ENCODE measurements at regions not wholly inside any gene's neighbourhood (a gene's known extent, or its start where the extent isn't known, plus 50 kb on each side); places are given as distances from the start of the nearest gene placed in this dataset.
"Not testable (repeated sequence)": the region's sequence is repeated elsewhere in the genome, so short reads cannot be mapped to it uniquely, and the experiment has no call there.

DNA sequence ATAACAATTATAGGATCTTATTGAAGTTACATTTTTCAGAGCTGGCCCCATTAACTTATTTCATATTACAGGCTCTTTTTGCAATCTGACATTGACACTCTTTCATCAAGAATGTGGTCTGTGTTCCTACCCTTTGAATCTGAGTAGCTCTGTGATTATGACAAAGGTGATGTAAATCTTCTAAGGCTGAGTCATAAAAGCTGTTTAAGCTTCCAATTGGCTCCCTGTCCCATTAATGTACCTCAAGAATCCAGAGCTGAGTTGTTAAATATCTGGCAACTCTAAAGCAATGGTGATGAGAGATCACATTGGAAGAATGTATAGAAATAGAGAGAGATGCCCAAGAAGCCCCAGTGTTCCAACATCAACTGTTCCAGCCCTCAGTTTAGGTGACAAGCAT, 178.5 kb upstream of the DEPDC1 start:
- no peak for DNase-seq

DNA sequence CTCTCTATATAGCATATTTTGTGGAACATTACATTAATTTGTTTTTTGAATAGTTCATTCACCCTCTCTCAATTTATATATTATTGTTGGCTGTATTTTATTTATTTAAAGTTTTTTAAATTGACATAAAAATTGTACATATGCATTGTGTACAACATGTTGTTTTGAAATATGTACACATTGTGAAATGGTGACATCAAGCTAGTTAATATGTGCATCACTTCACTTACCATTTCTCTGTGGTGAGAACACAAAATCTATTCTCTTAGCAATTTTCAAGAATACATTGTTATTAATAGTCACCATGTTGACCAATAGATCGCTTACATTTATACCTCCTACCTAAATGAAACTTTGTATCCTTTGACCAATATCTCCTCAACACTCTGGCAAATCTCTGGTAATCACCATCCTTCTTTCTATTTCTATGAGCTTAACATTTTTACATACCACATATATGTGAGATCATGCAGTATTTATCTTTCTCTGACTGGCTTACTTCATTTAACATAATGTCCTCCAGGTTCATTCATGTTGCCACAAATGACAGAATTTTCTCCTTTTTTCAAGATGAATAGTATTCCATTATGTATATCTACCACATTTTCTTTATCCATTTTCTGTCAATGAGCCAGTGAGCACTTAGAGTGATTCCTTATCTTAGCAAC, 180.9 kb upstream of the DEPDC1 start:
- DNase-seq, result no peak

DNA sequence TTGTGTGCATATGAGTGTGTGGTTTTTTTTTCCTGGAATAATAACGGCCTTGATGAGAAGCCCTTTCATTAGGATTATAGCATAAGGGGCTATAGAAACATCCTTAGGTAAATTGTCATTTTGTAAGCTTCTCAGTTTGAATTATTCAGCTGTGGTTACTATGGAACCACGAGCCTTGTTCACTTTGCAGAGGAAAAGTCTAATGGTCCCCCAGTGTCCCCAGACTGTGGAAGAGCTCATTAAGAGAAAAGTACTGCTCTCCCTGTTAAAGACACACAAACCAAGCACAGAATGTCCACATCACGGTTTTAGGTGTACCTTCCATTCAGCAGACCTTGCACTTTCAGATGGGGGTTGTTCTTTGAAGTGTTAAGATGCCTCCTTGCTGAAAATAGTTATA, 199.3 kb upstream of the DEPDC1 start:
- DNase-seq, result no peak

DNA sequence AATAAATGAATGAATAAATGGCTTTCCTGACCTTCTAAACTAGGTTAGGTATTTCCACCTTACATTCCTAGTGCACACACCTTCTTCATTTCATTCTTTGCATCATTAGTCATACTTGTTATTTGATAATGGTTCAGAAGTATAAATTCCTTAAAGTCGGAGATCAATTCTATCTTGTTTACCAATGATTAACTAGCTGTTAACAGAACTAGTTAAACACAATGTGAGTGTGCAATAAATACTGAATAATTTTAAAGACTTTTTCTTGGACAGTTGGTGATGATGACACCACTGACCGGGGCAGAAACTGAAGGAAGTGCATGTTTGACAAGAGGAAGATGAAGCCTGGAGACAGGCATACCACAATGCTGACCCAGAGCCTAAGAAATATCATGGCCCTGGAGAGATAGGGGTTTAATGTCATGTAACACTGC, 207.1 kb upstream of the DEPDC1 start:
- DNase-seq, result no peak

- DNase-seq, result no peak
Measured at GRCh38 chr1:68704800-68705443, 208.0 kb upstream of the DEPDC1 start.

DNA sequence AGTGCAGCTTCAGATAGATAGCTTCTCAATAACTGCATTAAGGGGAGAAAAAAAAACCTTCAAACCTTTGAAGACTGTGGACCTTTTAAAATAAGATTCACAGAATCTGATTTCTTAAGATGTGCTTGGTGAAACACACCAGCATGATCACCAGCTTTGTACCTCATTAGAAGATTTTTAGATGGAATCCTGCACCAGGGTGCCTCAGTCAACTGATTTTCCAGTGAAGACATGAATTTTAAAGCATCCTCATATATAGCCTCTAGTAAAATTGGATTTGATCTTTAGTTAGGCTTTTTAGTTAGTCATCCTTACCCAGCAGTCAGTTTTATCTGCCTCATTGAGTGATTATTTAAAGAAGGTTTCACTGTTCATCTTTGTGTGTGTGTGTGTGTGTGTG, 208.6 kb upstream of the DEPDC1 start:
- no peak for DNase-seq

GRCh38 chr1:68706639-68707317, 209.9 kb upstream of the DEPDC1 start:
- no peak for DNase-seq

- no peak for DNase-seq
Measured at GRCh38 chr1:68717330-68717729, 220.4 kb upstream of the DEPDC1 start.

GRCh38 chr1:68720476-68720875, 223.6 kb upstream of the DEPDC1 start:
- DNase-seq, result no peak

DNA sequence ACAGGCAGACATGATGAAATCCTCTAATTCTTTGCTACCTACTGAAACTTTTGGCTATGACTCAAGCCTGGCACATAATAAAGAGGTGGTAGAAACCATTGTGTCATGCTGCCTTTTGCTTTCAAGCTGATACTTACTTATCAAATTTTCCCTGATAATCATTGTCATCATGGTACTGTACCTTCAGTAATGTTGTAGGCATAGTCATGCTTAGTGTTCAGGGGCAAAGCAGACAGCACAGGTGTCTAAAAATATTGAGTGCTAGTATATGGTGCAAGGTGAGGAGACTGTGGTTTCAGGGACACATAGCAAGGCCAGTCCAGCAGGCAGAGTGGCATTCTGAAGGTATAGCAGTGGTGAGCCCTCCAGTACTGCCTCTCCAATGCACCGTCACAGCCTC, 226.9 kb upstream of the DEPDC1 start:
- DNase-seq, result no peak

DNA sequence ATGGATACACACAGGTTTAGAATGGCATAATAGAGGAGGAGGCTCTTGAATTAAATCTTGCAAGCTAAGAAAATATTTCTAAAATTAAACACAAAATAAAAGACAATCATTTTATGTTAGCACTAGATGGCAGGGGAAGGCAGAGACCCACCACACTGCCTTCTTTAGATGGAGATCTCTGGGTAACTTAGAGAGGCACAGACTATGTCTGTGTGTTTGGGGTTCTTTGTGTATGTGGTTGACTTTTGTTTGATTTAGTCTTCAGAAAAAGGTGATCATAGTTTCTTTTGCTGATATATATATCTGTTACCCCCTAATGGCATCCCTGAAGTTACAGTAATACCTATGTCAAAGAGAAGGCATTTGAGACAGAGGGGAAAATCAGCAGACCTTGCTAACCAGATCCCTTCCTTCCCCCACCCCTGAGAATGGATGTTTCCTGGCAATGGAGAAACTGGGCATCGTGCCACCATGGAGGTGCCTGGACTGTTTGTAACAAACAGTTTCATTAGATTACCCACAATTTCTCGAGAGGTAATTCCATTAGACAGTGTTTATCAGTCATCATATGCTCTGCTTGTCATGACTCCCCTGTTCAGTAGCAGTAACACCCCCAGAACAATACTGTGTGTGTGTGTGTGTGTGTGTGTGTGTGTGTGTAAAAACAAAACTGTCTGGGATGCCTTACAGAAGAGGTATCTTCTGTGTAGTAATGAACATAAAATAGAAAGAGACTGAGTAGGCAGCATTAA, 228.3 kb upstream of the DEPDC1 start:
- peak; percentile 67 for DNase-seq

DNA sequence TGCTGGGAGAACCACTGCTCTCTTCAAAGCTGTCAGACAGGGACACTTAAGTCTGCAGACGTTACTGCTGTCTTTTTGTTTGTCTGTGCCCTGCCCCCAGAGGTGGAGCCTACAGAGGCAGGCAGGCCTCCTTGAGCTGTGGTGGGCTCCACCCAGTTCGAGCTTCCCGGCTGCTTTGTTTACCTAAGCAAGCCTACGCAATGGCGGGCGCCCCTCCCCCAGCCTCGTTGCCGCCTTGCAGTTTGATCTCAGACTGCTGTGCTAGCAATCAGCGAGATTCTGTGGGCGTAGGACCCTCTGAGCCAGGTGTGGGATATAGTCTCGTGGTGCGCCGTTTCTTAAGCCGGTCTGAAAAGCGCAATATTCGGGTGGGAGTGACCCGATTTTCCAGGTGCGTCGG, 242.6 kb upstream of the DEPDC1 start:
- not testable (repeated sequence) for DNase-seq

GRCh38 chr1:68745011-68745410, 248.1 kb upstream of the DEPDC1 start:
- DNase-seq, result peak; percentile 72

DNA sequence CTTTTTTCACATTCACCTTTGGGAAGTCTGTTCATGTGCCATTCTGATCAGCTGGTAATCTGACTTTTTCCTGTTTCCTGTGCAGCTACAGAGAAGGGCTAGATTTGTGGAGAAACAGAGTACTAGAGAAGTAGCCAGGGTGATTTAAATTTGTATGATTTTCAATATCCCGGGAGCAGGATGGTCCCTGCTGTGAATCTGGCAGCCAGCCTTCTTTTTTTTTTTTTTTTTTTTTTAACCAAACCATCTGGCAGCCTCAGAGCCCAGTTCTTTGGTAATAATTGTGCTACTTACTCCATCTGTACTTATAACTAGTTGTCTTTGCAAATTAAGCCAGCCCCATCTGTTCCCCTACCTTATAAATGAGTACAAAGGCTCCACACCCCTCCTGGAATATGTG, 248.6 kb upstream of the DEPDC1 start:
- peak; percentile 94 for DNase-seq

DNA sequence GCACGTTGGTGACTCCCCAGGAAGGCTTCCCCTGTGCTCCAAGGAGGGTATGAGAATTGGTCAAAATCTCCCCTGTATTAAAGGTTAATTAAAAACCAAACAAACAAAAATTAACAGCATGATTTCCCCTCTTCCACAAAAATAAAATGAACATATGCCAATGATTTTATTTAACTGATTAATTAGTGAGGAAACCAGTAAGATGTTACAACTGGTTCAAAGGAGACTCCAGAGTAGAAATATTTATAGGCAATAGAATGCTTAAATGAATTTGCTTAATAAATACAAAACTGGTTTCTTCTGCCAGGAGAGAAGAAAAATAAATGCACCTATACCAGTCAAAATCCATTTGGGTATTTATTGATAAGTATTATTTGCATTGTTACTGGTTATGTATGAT, 249.5 kb upstream of the DEPDC1 start:
- DNase-seq, result no peak

DNA sequence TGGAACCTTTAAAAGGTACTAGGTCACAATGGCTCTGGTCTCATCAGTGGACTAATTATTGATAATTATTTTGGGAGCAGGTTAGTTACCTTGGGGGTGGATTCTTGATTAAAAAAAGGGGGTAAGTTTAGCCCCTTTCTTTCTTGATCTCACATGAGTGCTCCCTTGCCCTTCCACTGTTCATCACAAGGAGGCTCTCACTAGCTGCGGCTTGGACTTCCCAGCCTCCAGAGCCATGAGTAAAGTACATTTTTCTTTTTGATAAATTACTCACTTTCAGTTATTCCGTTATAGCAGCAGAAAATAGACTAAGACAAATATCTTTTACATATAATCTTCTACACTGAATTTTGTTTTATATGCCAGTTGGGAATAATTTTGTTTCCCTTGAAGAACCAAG, 254.8 kb upstream of the DEPDC1 start:
- DNase-seq, result no peak

GRCh38 chr1:68758666-68759209, 261.9 kb upstream of the DEPDC1 start:
- no peak for DNase-seq

DNA sequence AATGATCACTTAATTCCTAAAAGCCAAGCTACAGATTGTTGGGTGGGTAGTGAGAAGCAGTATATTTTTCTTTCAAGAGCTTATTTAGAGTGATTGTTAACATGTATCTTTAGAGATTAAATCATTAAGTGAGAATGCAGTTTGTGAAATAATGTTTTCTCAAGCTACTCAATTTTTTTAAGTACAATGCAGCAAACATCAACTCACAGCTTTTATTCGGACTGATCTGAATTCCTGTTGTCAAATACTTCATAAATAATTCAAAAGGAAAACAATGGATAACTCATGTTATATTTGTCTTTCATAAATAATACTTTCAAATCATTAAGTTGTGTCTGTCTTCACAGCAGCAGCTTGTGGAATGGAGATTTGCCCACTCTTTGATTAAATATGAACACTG, 271.1 kb upstream of the DEPDC1 start:
- DNase-seq, result no peak

DNA sequence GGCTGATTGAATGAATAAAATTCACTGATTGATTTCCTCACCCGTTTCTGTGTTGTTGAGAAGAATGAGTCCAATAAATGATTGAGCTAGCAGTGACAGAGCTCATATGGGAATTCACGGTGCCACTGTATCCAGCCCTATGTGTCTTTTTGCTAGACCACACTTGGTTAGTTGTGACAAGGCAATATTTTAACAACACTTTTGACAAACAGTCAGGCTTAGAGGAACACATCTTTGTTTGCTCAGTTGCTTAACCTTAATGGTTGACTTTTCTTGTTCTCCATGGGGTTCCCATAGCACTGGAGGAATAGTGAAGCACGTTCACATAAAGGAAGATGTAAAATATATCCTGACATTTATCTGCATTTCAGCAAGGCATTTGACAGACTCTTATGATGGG, 273.9 kb upstream of the DEPDC1 start:
- no peak for DNase-seq

- DNase-seq, result no peak
Measured at GRCh38 chr1:68777851-68778250, 281.0 kb upstream of the DEPDC1 start.

DNA sequence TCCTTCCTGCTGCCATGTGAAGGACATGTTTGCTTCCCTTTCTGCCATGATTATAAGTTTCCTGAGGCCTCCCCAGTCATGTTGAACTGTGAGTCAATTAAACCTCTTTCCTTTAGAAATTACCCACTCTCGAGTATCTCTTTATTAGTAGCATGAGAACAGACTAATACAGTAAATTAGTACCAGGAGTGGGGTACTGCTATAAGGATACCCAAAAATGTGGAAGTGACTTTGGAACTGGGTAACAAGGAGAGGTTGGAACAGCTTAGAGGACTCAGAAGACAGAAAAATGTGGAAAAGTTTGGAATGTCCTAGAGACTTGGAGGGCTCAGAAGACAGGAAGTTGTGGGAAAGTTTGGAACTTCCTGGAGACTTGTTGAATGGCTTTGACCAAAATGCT, 283.0 kb upstream of the DEPDC1 start:
- not testable (repeated sequence) for DNase-seq

- DNase-seq, result no peak
Measured at GRCh38 chr1:68780919-68781318, 284.0 kb upstream of the DEPDC1 start.

- no peak for DNase-seq
Measured at GRCh38 chr1:68782890-68783289, 286.0 kb upstream of the DEPDC1 start.

Data from NCI-H1694 (cell line).